Adipocyte (in vitro differentiated cells): ENCODE measurements at regions not wholly inside any gene's neighbourhood (a gene's known extent, or its start where the extent isn't known, plus 50 kb on each side); places are given as distances from the start of the nearest gene placed in this dataset.
A peak's percentile ranks its signal among the peaks of the same experiment; 100 is the strongest.
"Not testable (repeated sequence)": the region's sequence is repeated elsewhere in the genome, so short reads cannot be mapped to it uniquely, and the experiment has no call there.

Experiments used
- DNase-seq: peaks from one replicate; pipeline ENCODE4 v3.0.0-alpha.2; 2015; ENCODE audit warnings: low read depth
- H3K27me3 ChIP-seq: replicated peaks from 2 replicates; pipeline ENCODE4 v1.7.0; 2013; ENCODE audit warnings: mild to moderate bottlenecking, low read length, moderate library complexity; ENCODE audit not compliant: control insufficient read depth, insufficient read depth
- H3K36me3 ChIP-seq: 2 replicates; pipeline ENCODE4 v1.7.0; 2013; ENCODE audit warnings: low read length, mild to moderate bottlenecking, moderate library complexity; ENCODE audit not compliant: control insufficient read depth, insufficient read depth, severe bottlenecking
- H3K4me1 ChIP-seq: 2 replicates; pipeline ENCODE4 v1.7.0; 2013; ENCODE audit warnings: mild to moderate bottlenecking, low read length, moderate library complexity; ENCODE audit not compliant: control insufficient read depth, insufficient read depth
- H3K4me3 ChIP-seq: 2 replicates; pipeline ENCODE4 v1.7.0; 2013; ENCODE audit warnings: mild to moderate bottlenecking, low read length, moderate library complexity
- H3K9ac ChIP-seq: 2 replicates; pipeline ENCODE4 v1.7.0; 2013; ENCODE audit warnings: mild to moderate bottlenecking, low read length, moderate library complexity
- H3K9me3 ChIP-seq: 2 replicates; pipeline ENCODE4 v1.7.0; 2013; ENCODE audit warnings: mild to moderate bottlenecking, low read length, moderate library complexity; ENCODE audit not compliant: control insufficient read depth

- H3K27me3 ChIP-seq: peaks cover 32% of the 10 kb centered on the region
- no peak overlapping the region for H3K4me3 ChIP-seq
- peaks cover 17% of the 10 kb centered on the region for H3K9me3 ChIP-seq
- H3K36me3 ChIP-seq: no peaks in the 10 kb centered on the region
- no peak for DNase-seq
- no peak overlapping the region for H3K9ac ChIP-seq
- H3K4me1 ChIP-seq: no peaks in the 10 kb centered on the region
These were observed 203.4 kb upstream of the SULF2 start for GRCh38 chr20:47988676-47989075.

GRCh38 chr20:47985092-47985850 is 200.0 kb upstream of the SULF2 start:
- DNase-seq: peak; percentile 37
- Histone ChIP-seq H3K36me3 (no peaks in the 10 kb centered on the region), H3K9ac (no peak overlapping the region), H3K4me3 (no peak overlapping the region), H3K27me3 (peaks cover 22% of the 10 kb centered on the region), H3K9me3 (peaks cover 5% of the 10 kb centered on the region), H3K4me1 (no peaks in the 10 kb centered on the region)

GRCh38 chr20:47984437-47984836 is 199.2 kb upstream of the SULF2 start:
- H3K27me3 ChIP-seq: peaks cover 22% of the 10 kb centered on the region
- H3K4me1 ChIP-seq: no peaks in the 10 kb centered on the region
- no peaks in the 10 kb centered on the region for H3K36me3 ChIP-seq
- no peak for DNase-seq
- no peak overlapping the region for H3K4me3 ChIP-seq
- H3K9ac ChIP-seq: no peak overlapping the region
- peaks cover 5% of the 10 kb centered on the region for H3K9me3 ChIP-seq

- H3K4me1 ChIP-seq, H3K36me3 ChIP-seq, H3K9ac ChIP-seq, DNase-seq, H3K9me3 ChIP-seq, H3K4me3 ChIP-seq: not testable (repeated sequence)
- H3K27me3 ChIP-seq: peaks cover 22% of the 10 kb centered on the region
These were observed 198.4 kb upstream of the SULF2 start for GRCh38 chr20:47983642-47984041.

- Histone ChIP-seq H3K27me3 (peaks cover 22% of the 10 kb centered on the region), H3K36me3 (no peaks in the 10 kb centered on the region), H3K9me3 (peaks cover 5% of the 10 kb centered on the region), H3K4me3 (no peak overlapping the region), H3K9ac (no peak overlapping the region), H3K4me1 (no peaks in the 10 kb centered on the region)
- DNase-seq: no peak
These were observed 197.5 kb upstream of the SULF2 start for GRCh38 chr20:47982574-47983360.

- Histone ChIP-seq H3K4me1 (no peaks in the 10 kb centered on the region), H3K9me3 (peaks cover 5% of the 10 kb centered on the region), H3K27me3 (peaks cover 31% of the 10 kb centered on the region), H3K4me3 (no peak overlapping the region), H3K36me3 (no peaks in the 10 kb centered on the region), H3K9ac (no peak overlapping the region)
- DNase-seq: no peak
These were observed 195.9 kb upstream of the SULF2 start for GRCh38 chr20:47981222-47981621.

- Histone ChIP-seq H3K36me3 (no peaks in the 10 kb centered on the region), H3K27me3 (peaks cover 31% of the 10 kb centered on the region), H3K9me3 (peaks cover 5% of the 10 kb centered on the region), H3K9ac (no peak overlapping the region), H3K4me1 (no peaks in the 10 kb centered on the region), H3K4me3 (no peak overlapping the region)
- DNase-seq: no peak
These were observed 195.3 kb upstream of the SULF2 start for GRCh38 chr20:47980336-47981177.

- not testable (repeated sequence) for H3K4me1 ChIP-seq, DNase-seq
These were observed 194.2 kb upstream of the SULF2 start for GRCh38 chr20:47979361-47980095.

GRCh38 chr20:47978428-47979120 is 193.3 kb upstream of the SULF2 start:
- peaks cover 34% of the 10 kb centered on the region for H3K27me3 ChIP-seq
- H3K4me1 ChIP-seq, H3K36me3 ChIP-seq, H3K4me3 ChIP-seq, DNase-seq, H3K9ac ChIP-seq, H3K9me3 ChIP-seq: not testable (repeated sequence)

More at GRCh38 chr20:47979361-47980095, 194.2 kb upstream of the SULF2 start:
- H3K4me3 ChIP-seq, H3K36me3 ChIP-seq, H3K9me3 ChIP-seq, H3K9ac ChIP-seq: not testable (repeated sequence)
- peaks cover 34% of the 10 kb centered on the region for H3K27me3 ChIP-seq

- not testable (repeated sequence) for DNase-seq, H3K36me3 ChIP-seq, H3K9me3 ChIP-seq, H3K4me1 ChIP-seq, H3K9ac ChIP-seq, H3K4me3 ChIP-seq
- H3K27me3 ChIP-seq: peaks cover 34% of the 10 kb centered on the region
These were observed 192.5 kb upstream of the SULF2 start for GRCh38 chr20:47977789-47978252.
